H1 (cell line): ENCODE measurements at regions not wholly inside any gene's neighbourhood (a gene's known extent, or its start where the extent isn't known, plus 50 kb on each side); places are given as distances from the start of the nearest gene placed in this dataset.

ENCODE experiments used
- CTCF ChIA-PET: fragments of 300-600 bp; sonication (Branson Sonifier 250); formaldehyde crosslinking; loops from one replicate; lab custom pipeline; 2021; ENCODE audit not compliant: partially characterized antibody; lab: Charles Lee
- POLR2A ChIA-PET: fragments of 300-600 bp; sonication (Branson Sonifier 250); formaldehyde crosslinking; loops from one replicate; lab custom pipeline; 2021; ENCODE audit warnings: inconsistent platforms; ENCODE audit not compliant: partially characterized antibody; lab: Charles Lee
- DNase-seq, 2 experiments: peaks; one replicate each; pipeline versions ENCODE4 v3.0.0 to v3.0.0-alpha.2; 2010 to 2022; ENCODE audit warnings: low spot score in 2 of 2, low read depth in 1 of 2, mixed read lengths in 1 of 2
- FAIRE-seq: peaks from 2 replicates; lab custom pipeline; 2011; peaks lifted over from hg19 to GRCh38; lab: Jason Lieb, UNC
- H2AFZ ChIP-seq: 2 replicates; pipeline ENCODE4 v1.8.1; 2012; ENCODE audit warnings: low read length, inconsistent platforms
- H2AK5ac ChIP-seq: 2 replicates; pipeline ENCODE4 v1.6.1; 2013; ENCODE audit warnings: low read depth, low read length
- H2BK120ac ChIP-seq: replicated peaks from 2 replicates; pipeline ENCODE3; 2013; ENCODE audit warnings: low read depth, low read length, inconsistent platforms
- H2BK12ac ChIP-seq: 2 replicates; pipeline ENCODE4 v1.6.1; 2013; ENCODE audit warnings: low read depth, low read length
- H2BK15ac ChIP-seq: 2 replicates; pipeline ENCODE4 v1.6.1; 2013; ENCODE audit warnings: low read length
- H2BK20ac ChIP-seq: 2 replicates; pipeline ENCODE4 v1.6.1; 2013; ENCODE audit warnings: low read length
- H2BK5ac ChIP-seq: 2 replicates; pipeline ENCODE4 v1.6.1; 2013; ENCODE audit warnings: low read depth, low read length
- H3K14ac ChIP-seq: 2 replicates; pipeline ENCODE4 v1.6.1; 2013; ENCODE audit warnings: inconsistent platforms; ENCODE audit not compliant: insufficient read length
- H3K18ac ChIP-seq: 2 replicates; pipeline ENCODE4 v1.6.1; 2013; ENCODE audit warnings: low read length; ENCODE audit errors: extremely low read depth
- H3K23ac ChIP-seq: 2 replicates; pipeline ENCODE4 v1.6.1; 2013; ENCODE audit warnings: inconsistent platforms; ENCODE audit not compliant: insufficient read length
- H3K23me2 ChIP-seq: 2 replicates; pipeline ENCODE4 v1.6.1; 2013; ENCODE audit warnings: low read depth, low read length
- H3K27ac ChIP-seq: 2 replicates; pipeline ENCODE4 v1.6.1; 2011; ENCODE audit warnings: low read depth, low read length, inconsistent platforms
- H3K27me3 ChIP-seq, 4 experiments: replicated peaks in 1 of 4; 1 replicate in 1 of 4; 2 replicates in 3 of 4; pipeline versions ENCODE4 v1.6.1 to v1.8.1; 2011 to 2013; ENCODE audit warnings: low read length in 3 of 4, mild to moderate bottlenecking in 3 of 4, inconsistent platforms in 2 of 4, mixed read lengths in 2 of 4, moderate library complexity in 1 of 4; ENCODE audit not compliant: control insufficient read depth in 3 of 4, insufficient read depth in 3 of 4; ENCODE audit errors: extremely low read depth in 1 of 4
- H3K36me3 ChIP-seq, 4 experiments: 2 replicates each; pipeline versions ENCODE4 v1.6.1 to v1.8.1; 2011 to 2013; ENCODE audit warnings: mild to moderate bottlenecking in 4 of 4, low read length in 3 of 4, moderate library complexity in 2 of 4, control low read depth in 1 of 4, inconsistent platforms in 1 of 4; ENCODE audit not compliant: insufficient read depth in 4 of 4, control insufficient read depth in 2 of 4
- H3K4ac ChIP-seq: replicated peaks from 2 replicates; pipeline ENCODE3; 2013; ENCODE audit warnings: low read length, low read depth, mixed read lengths, inconsistent platforms; ENCODE audit not compliant: insufficient read length
- H3K4me1 ChIP-seq, 4 experiments: replicated peaks in 1 of 4; 1 replicate in 1 of 4; 2 replicates in 3 of 4; pipeline versions ENCODE4 v1.6.1 to v1.8.1; 2011 to 2013; ENCODE audit warnings: low read length in 3 of 4, inconsistent platforms in 2 of 4, mixed read lengths in 1 of 4; ENCODE audit not compliant: insufficient read depth in 4 of 4, control insufficient read depth in 3 of 4
- H3K4me2 ChIP-seq, 2 experiments: 2 replicates each; pipeline versions ENCODE4 v1.6.1 to v1.8.1; 2011 to 2013; ENCODE audit warnings: low read depth in 2 of 2, low read length in 2 of 2, control low read depth in 1 of 2, inconsistent platforms in 1 of 2, mild to moderate bottlenecking in 1 of 2; ENCODE audit not compliant: insufficient read depth in 1 of 2
- H3K4me3 ChIP-seq, 4 experiments: fragments of 200-600, 300-600 bp in 1 of 4; sonication (generic), shearing (Covaris generic), sonication (Bioruptor Twin) in 1 of 4; 2 replicates each; pipeline versions ENCODE4 v1.5.1 to v1.8.1; 2011 to 2016; ENCODE audit warnings: low read length in 4 of 4, low read depth in 3 of 4, control low read depth in 2 of 4, inconsistent platforms in 2 of 4, mild to moderate bottlenecking in 2 of 4, mixed read lengths in 1 of 4, moderate library complexity in 1 of 4; ENCODE audit not compliant: insufficient read depth in 2 of 4; ENCODE audit errors: extremely low read depth in 1 of 4
- H3K56ac ChIP-seq: replicated peaks from 2 replicates; pipeline ENCODE3; 2013; ENCODE audit warnings: low read depth, mild to moderate bottlenecking, mixed read lengths, low read length, inconsistent platforms; ENCODE audit not compliant: insufficient read length
- H3K79me1 ChIP-seq: 2 replicates; pipeline ENCODE4 v1.6.1; 2013; ENCODE audit warnings: low read depth, low read length, control low read depth
- H3K79me2 ChIP-seq, 2 experiments: 2 replicates each; pipeline versions ENCODE4 v1.6.1 to v1.8.1; 2012 to 2013; ENCODE audit warnings: low read length in 2 of 2, mild to moderate bottlenecking in 2 of 2, inconsistent platforms in 1 of 2; ENCODE audit not compliant: insufficient read depth in 2 of 2, control insufficient read depth in 1 of 2
- H3K9ac ChIP-seq, 4 experiments: replicated peaks in 1 of 4; 1 replicate in 1 of 4; 2 replicates in 3 of 4; pipeline versions ENCODE4 v1.6.1 to v1.8.1; 2011 to 2013; ENCODE audit warnings: low read depth in 3 of 4, low read length in 3 of 4, control low read depth in 2 of 4, mild to moderate bottlenecking in 2 of 4, moderate library complexity in 2 of 4, inconsistent platforms in 1 of 4; ENCODE audit errors: extremely low read depth in 1 of 4
- H3K9me3 ChIP-seq, 2 experiments: 2 replicates each; pipeline versions ENCODE4 v1.6.1 to v1.8.1; 2012 to 2013; ENCODE audit warnings: mild to moderate bottlenecking in 2 of 2, moderate library complexity in 2 of 2, control low read depth in 1 of 2, inconsistent platforms in 1 of 2, low read depth in 1 of 2, low read length in 1 of 2, mixed read lengths in 1 of 2; ENCODE audit not compliant: insufficient read depth in 2 of 2
- H4K20me1 ChIP-seq, 2 experiments: replicated peaks in 1 of 2; 2 replicates each; pipeline versions ENCODE3 to v1.8.1; 2011 to 2013; ENCODE audit warnings: inconsistent platforms in 2 of 2, low read length in 2 of 2, mild to moderate bottlenecking in 1 of 2; ENCODE audit not compliant: insufficient read depth in 2 of 2, control insufficient read depth in 1 of 2
- H4K5ac ChIP-seq: 2 replicates; pipeline ENCODE4 v1.6.1; 2013; ENCODE audit warnings: low read length, low read depth, mixed read lengths, inconsistent platforms; ENCODE audit not compliant: insufficient read length
- H4K8ac ChIP-seq: 2 replicates; pipeline ENCODE4 v1.8.0; 2013; ENCODE audit warnings: mild to moderate bottlenecking, moderate library complexity, low read length, inconsistent platforms; ENCODE audit not compliant: insufficient read depth; ENCODE audit errors: extremely low read depth
- H4K91ac ChIP-seq: replicated peaks from 2 replicates; pipeline ENCODE3; 2013; ENCODE audit warnings: low read length, mixed read lengths, inconsistent platforms; ENCODE audit not compliant: insufficient read length
- BRCA1 ChIP-seq: IDR thresholded peaks from 2 replicates; pipeline ENCODE4 v1.6.1; 2012; ENCODE audit warnings: low read depth, low read length, improper control_type of control experiment
- CTBP2 ChIP-seq: IDR thresholded peaks from 2 replicates; pipeline ENCODE4 v1.7.0; 2011; ENCODE audit warnings: borderline replicate concordance, mild to moderate bottlenecking, moderate library complexity, mixed read lengths, low read length; ENCODE audit not compliant: insufficient read depth, insufficient read length
- HDAC2 ChIP-seq, 2 experiments: fragments of 300-600 bp in 1 of 2; sonication (generic) in 1 of 2; IDR thresholded peaks; 2 replicates each; pipeline ENCODE4 v1.6.1; 2011 to 2012; ENCODE audit warnings: low read depth in 2 of 2, low read length in 2 of 2, mild to moderate bottlenecking in 2 of 2, moderate library complexity in 2 of 2, borderline replicate concordance in 1 of 2, inconsistent platforms in 1 of 2
- KDM4A ChIP-seq: IDR thresholded peaks from one replicate; pipeline ENCODE4 v1.7.1; 2012; ENCODE audit warnings: low read depth, mild to moderate bottlenecking, moderate library complexity, low read length, inconsistent platforms; ENCODE audit not compliant: severe bottlenecking
- KDM5A ChIP-seq: fragments of 200-600 bp; IDR thresholded peaks from 2 replicates; pipeline ENCODE4 v1.7.1; 2012; ENCODE audit warnings: mild to moderate bottlenecking, low read length, inconsistent platforms, mixed read lengths
- MAFK ChIP-seq: IDR thresholded peaks from 2 replicates; pipeline ENCODE4 v1.6.1; 2012; ENCODE audit warnings: low read depth, mild to moderate bottlenecking, improper control_type of control experiment, low read length
- NRF1 ChIP-seq: IDR thresholded peaks from 2 replicates; pipeline ENCODE4 v1.6.1; 2011; ENCODE audit warnings: mild to moderate bottlenecking, low read depth, low read length, improper control_type of control experiment
- PHF8 ChIP-seq: fragments of 200-600 bp; sonication (generic); conservative IDR thresholded peaks from 2 replicates; pipeline ENCODE4 v1.7.1; 2012; ENCODE audit warnings: low read depth, mild to moderate bottlenecking, inconsistent platforms, low read length, moderate library complexity
- SAP30 ChIP-seq: fragments of 300-600 bp; sonication (generic); IDR thresholded peaks from 2 replicates; pipeline ENCODE4 v1.7.1; 2012; ENCODE audit warnings: low read length, moderate library complexity, mild to moderate bottlenecking, inconsistent platforms; ENCODE audit not compliant: insufficient read depth, insufficient replicate concordance
- SP4 ChIP-seq: IDR thresholded peaks from 2 replicates; pipeline ENCODE4 v1.6.1; 2012; ENCODE audit warnings: low read length, inconsistent platforms
- SUZ12 ChIP-seq: fragments of 200-600 bp; sonication (generic); IDR thresholded peaks from 2 replicates; pipeline ENCODE4 v1.6.1; 2012; ENCODE audit warnings: mild to moderate bottlenecking, inconsistent platforms, low read length, moderate library complexity, mixed read lengths
- TAF1 ChIP-seq: IDR thresholded peaks from 2 replicates; pipeline ENCODE4 v1.6.1; 2011; ENCODE audit warnings: mild to moderate bottlenecking, low read depth, low read length
- WGBS, 2 experiments: shearing (Covaris generic) in 1 of 2; methylation state at CpG; one replicate each; pipeline versions ENCODE4 v1.1.6 to v1.1.7; 2013 to 2015; ENCODE audit warnings: low lambda C conversion rate in 2 of 2, mixed read lengths in 2 of 2, inconsistent platforms in 1 of 2, low coverage in 1 of 2, missing lambda C conversion rate in 1 of 2; ENCODE audit not compliant: insufficient replicate concordance in 2 of 2, insufficient coverage in 1 of 2, insufficient read length in 1 of 2; ENCODE audit errors: extremely low coverage in 1 of 2, missing lambda C conversion rate in 1 of 2; 5-methylcytosine and 5-hydroxymethylcytosine counted together
- TF ChIP-seq, protein P1 (sequence below): IDR thresholded peaks from 2 replicates; pipeline ENCODE4 v1.6.1; 2012; ENCODE audit warnings: low read length, inconsistent platforms

DNA sequence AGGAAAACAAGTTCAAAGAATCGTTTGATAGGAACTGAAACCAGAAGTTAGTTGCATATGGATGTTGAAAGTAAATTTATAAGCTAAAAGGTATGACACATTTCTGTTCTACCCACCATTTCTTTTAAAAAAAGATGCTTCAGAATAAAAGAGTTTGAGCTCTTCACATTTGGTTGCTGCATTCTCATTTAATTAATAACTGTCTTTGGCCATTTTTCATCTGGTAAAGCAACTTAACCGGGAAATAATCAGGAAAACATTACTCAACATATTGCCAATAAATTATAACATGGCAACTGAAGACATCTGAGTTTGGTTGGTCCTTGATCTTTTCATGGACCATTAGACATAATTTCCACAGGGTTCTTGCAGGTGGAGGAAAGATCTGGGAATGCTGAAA is 180.2 kb upstream of the TWIST2 start:
- H3K23ac ChIP-seq, result no peak overlapping the region
- H2BK20ac ChIP-seq, result no peak overlapping the region
- H3K27me3 ChIP-seq, result no peaks in the 10 kb centered on the region; a peak in 1 of 7 replicates
- FAIRE-seq, result no peak
- no peak overlapping the region for H2BK120ac ChIP-seq
- no peak overlapping the region for H2BK5ac ChIP-seq
- H4K8ac ChIP-seq, result no peak overlapping the region
- no peak overlapping the region for H3K14ac ChIP-seq
- H3K23me2 ChIP-seq, result no peaks in the 10 kb centered on the region
- H2BK12ac ChIP-seq, result no peak overlapping the region
- H3K18ac ChIP-seq, result no peak overlapping the region
- no peaks in the 10 kb centered on the region for H3K79me1 ChIP-seq
- H3K4me1 ChIP-seq, result no peaks in the 10 kb centered on the region
- no peak overlapping the region for H2AK5ac ChIP-seq
- no peak overlapping the region for H4K91ac ChIP-seq
- no peak overlapping the region for H3K4me2 ChIP-seq
- no peak overlapping the region for H3K9ac ChIP-seq
- H3K4me3 ChIP-seq, result no peak overlapping the region
- no peak for DNase-seq
- no peaks in the 10 kb centered on the region for H3K36me3 ChIP-seq
- no peaks in the 10 kb centered on the region for H4K20me1 ChIP-seq
- ChIA-PET POLR2A (no interaction called here), CTCF (no interaction called here)
- H3K79me2 ChIP-seq, result no peaks in the 10 kb centered on the region
- 92% methylated on average over 2 of the region's 2 CpGs; no CpG with 5 or more reads in 1 of the 2 experiments for WGBS, 2 experiments
- no peak overlapping the region for H2AFZ ChIP-seq
- no peak overlapping the region for H4K5ac ChIP-seq
- H3K27ac ChIP-seq, result no peak overlapping the region
- H3K56ac ChIP-seq, result no peak overlapping the region
- peaks cover 0 to 3% of the 10 kb centered on the region in 2 experiments; a peak in 1 of 4 replicates for H3K9me3 ChIP-seq
- H3K4ac ChIP-seq, result no peak overlapping the region
- H2BK15ac ChIP-seq, result no peak overlapping the region
- TF ChIP-seq HDAC2 (IDR thresholded peaks at IDR 0.05; ENCODE audit: borderline replicate concordance in 1 of 2, low read depth in 2 of 2, low read length in 2 of 2) (no peak), SUZ12 (no peak), PHF8 (no peak), NRF1 (no peak), CTBP2 (no peak), SP4 (no peak), KDM4A (no peak), MAFK (no peak), BRCA1 (no peak), SAP30 (no peak), TAF1 (no peak), KDM5A (no peak)
- TF ChIP-seq, protein P1, sequence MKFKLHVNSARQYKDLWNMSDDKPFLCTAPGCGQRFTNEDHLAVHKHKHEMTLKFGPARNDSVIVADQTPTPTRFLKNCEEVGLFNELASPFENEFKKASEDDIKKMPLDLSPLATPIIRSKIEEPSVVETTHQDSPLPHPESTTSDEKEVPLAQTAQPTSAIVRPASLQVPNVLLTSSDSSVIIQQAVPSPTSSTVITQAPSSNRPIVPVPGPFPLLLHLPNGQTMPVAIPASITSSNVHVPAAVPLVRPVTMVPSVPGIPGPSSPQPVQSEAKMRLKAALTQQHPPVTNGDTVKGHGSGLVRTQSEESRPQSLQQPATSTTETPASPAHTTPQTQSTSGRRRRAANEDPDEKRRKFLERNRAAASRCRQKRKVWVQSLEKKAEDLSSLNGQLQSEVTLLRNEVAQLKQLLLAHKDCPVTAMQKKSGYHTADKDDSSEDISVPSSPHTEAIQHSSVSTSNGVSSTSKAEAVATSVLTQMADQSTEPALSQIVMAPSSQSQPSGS, result no peak
